Caco-2 (cell line): ENCODE measurements at regions not wholly inside any gene's neighbourhood (a gene's known extent, or its start where the extent isn't known, plus 50 kb on each side); places are given as distances from the start of the nearest gene placed in this dataset.

Source experiments
- BruUV-seq: library from RNA; stranded (reverse); fragments of 400-500 nt; replicated peaks from 2 replicates; lab custom pipeline; 2021; lab: Mats Ljungman, UMichigan
- CTCF ChIA-PET: fragments of 300-600 bp; sonication (Branson Sonifier 250); formaldehyde crosslinking; loops from one replicate; lab custom pipeline; 2022; ENCODE audit warnings: antibody characterized with exemption; lab: Charles Lee
- POLR2A ChIA-PET: fragments of 300-600 bp; sonication (Branson Sonifier 250); formaldehyde crosslinking; loops from one replicate; lab custom pipeline; 2022; ENCODE audit warnings: antibody characterized with exemption; lab: Charles Lee
- DNase-seq, 2 experiments: peaks; one replicate each; pipeline versions ENCODE4 v3.0.0 to v3.0.0-alpha.2; 2020 to 2022
- H3K27me3 ChIP-seq: replicated peaks from 2 replicates; pipeline ENCODE4 v1.6.0; 2011; ENCODE audit warnings: low read length; ENCODE audit not compliant: control insufficient read depth, insufficient read depth
- H3K36me3 ChIP-seq: 2 replicates; pipeline ENCODE4 v1.5.1; 2011; ENCODE audit warnings: low read length; ENCODE audit not compliant: control insufficient read depth, insufficient read depth
- H3K4me1 ChIP-seq: fragments of 250-450 bp; sonication (Bioruptor Pico); 2 replicates; pipeline ENCODE4 v1.5.1; 2020; ENCODE audit warnings: mild to moderate bottlenecking
- H3K4me3 ChIP-seq: 2 replicates; pipeline ENCODE4 v1.5.1; 2011; ENCODE audit warnings: low read depth, mild to moderate bottlenecking, control low read depth, low read length
- H3K9me3 ChIP-seq: fragments of 250-450 bp; sonication (Bioruptor Pico); 2 replicates; pipeline ENCODE4 v1.5.1; 2020; ENCODE audit warnings: mild to moderate bottlenecking, moderate library complexity
- H3K27ac Mint-ChIP-seq: one replicate; pipeline ENCODE4 v1.8.0; 2022; ENCODE audit warnings: mixed read lengths; ENCODE audit not compliant: unreplicated experiment
- H3K27me3 Mint-ChIP-seq: one replicate; pipeline ENCODE4 v1.8.0; 2022; ENCODE audit warnings: mixed read lengths; ENCODE audit not compliant: insufficient read depth, unreplicated experiment
- H3K36me3 Mint-ChIP-seq: one replicate; pipeline ENCODE4 v1.8.0; 2022; ENCODE audit warnings: mild to moderate bottlenecking, mixed read lengths; ENCODE audit not compliant: insufficient read depth, unreplicated experiment
- H3K4me1 Mint-ChIP-seq: one replicate; pipeline ENCODE4 v1.8.0; 2022; ENCODE audit warnings: low read depth, mixed read lengths; ENCODE audit not compliant: unreplicated experiment
- H3K4me3 Mint-ChIP-seq: one replicate; pipeline ENCODE4 v1.8.0; 2022; ENCODE audit warnings: mild to moderate bottlenecking, moderate library complexity, mixed read lengths; ENCODE audit not compliant: unreplicated experiment
- H3K9me3 Mint-ChIP-seq: one replicate; pipeline ENCODE4 v1.8.0; 2022; ENCODE audit warnings: mixed read lengths; ENCODE audit not compliant: unreplicated experiment
- CTCF ChIP-seq, 2 experiments: fragments of 200-600 bp in 1 of 2; IDR thresholded peaks; 1 replicate in 1 of 2; 2 replicates in 1 of 2; pipeline versions ENCODE4 v1.5.1 to v1.8.0; 2011 to 2022; ENCODE audit warnings: antibody characterized with exemption in 1 of 2, control low read depth in 1 of 2, inconsistent platforms in 1 of 2, low read depth in 1 of 2, low read length in 1 of 2, mild to moderate bottlenecking in 1 of 2, moderate library complexity in 1 of 2; ENCODE audit not compliant: insufficient read depth in 1 of 2, severe bottlenecking in 1 of 2, unreplicated experiment in 1 of 2
- intact Hi-C: fragments of 100-400 bp; cut with micrococcal nuclease; formaldehyde crosslinking; loops from one replicate; pipeline ENCODE4 v1.10.0; 2022; ENCODE audit not compliant: unreplicated experiment

GRCh38 chr1:189977184-189977583 lies 500.5 kb downstream of the BRINP3 start:
- Histone ChIP-seq H3K9me3 (no peaks in the 10 kb centered on the region), H3K4me1 (no peaks in the 10 kb centered on the region), H3K4me3 (no peak overlapping the region), H3K27me3 (no peaks in the 10 kb centered on the region), H3K36me3 (no peaks in the 10 kb centered on the region)
- no TSS peak for BruUV-seq
- Mint-ChIP-seq H3K9me3 (peaks cover 25% of the 10 kb centered on the region), H3K4me1 (no peaks in the 10 kb centered on the region), H3K36me3 (no peaks in the 10 kb centered on the region), H3K27me3 (no peaks in the 10 kb centered on the region), H3K4me3 (no peak overlapping the region), H3K27ac (no peak overlapping the region)
- DNase-seq, result no peak
- intact Hi-C loops, result no loop called here
- POLR2A ChIA-PET, result no interaction called here
- CTCF ChIA-PET, result no interaction called here
- TF ChIP-seq CTCF (IDR thresholded peaks at IDR 0.05; ENCODE audit: insufficient read depth in 1 of 2, low read depth in 1 of 2, low read length in 1 of 2, severe bottlenecking in 1 of 2, unreplicated experiment in 1 of 2), result no peak

GRCh38 chr1:189983166-189983890 lies 494.3 kb downstream of the BRINP3 start:
- BruUV-seq, result no TSS peak
- Histone ChIP-seq H3K9me3 (no peaks in the 10 kb centered on the region), H3K27me3 (no peaks in the 10 kb centered on the region), H3K36me3 (no peaks in the 10 kb centered on the region), H3K4me1 (0 out of 2 replicates have a peak, but pooled peaks cover 3% of the 10 kb centered on the region), H3K4me3 (no peak overlapping the region)
- H3K27ac Mint-ChIP-seq, result no peak overlapping the region
- peaks cover 17% of the 10 kb centered on the region for H3K9me3 Mint-ChIP-seq
- H3K4me3 Mint-ChIP-seq, result no peak overlapping the region
- ChIA-PET POLR2A (no interaction called here), CTCF (no interaction called here)
- no peaks in the 10 kb centered on the region for H3K27me3 Mint-ChIP-seq
- no peaks in the 10 kb centered on the region for H3K4me1 Mint-ChIP-seq
- intact Hi-C loops, result loop anchor here (5.0 kb wide), 1 partner anchor 89 kb away; no protein-coding TSS in a partner anchor
- H3K36me3 Mint-ChIP-seq, result no peaks in the 10 kb centered on the region
- no peak for DNase-seq
- TF ChIP-seq CTCF (IDR thresholded peaks at IDR 0.05; ENCODE audit: insufficient read depth in 1 of 2, low read depth in 1 of 2, low read length in 1 of 2, severe bottlenecking in 1 of 2, unreplicated experiment in 1 of 2), result no peak

GRCh38 chr1:189986516-189986915 lies 491.1 kb downstream of the BRINP3 start:
- CTCF ChIA-PET, result no interaction called here
- Histone ChIP-seq H3K4me3 (no peak overlapping the region), H3K36me3 (no peaks in the 10 kb centered on the region), H3K4me1 (0 out of 2 replicates have a peak, but pooled peaks cover 3% of the 10 kb centered on the region), H3K9me3 (no peaks in the 10 kb centered on the region), H3K27me3 (no peaks in the 10 kb centered on the region)
- Mint-ChIP-seq H3K4me1 (no peaks in the 10 kb centered on the region), H3K4me3 (no peak overlapping the region), H3K9me3 (no peaks in the 10 kb centered on the region), H3K27me3 (no peaks in the 10 kb centered on the region), H3K27ac (no peak overlapping the region), H3K36me3 (no peaks in the 10 kb centered on the region)
- no peak for TF ChIP-seq CTCF (IDR thresholded peaks at IDR 0.05; ENCODE audit: insufficient read depth in 1 of 2, low read depth in 1 of 2, low read length in 1 of 2, severe bottlenecking in 1 of 2, unreplicated experiment in 1 of 2)
- POLR2A ChIA-PET, result no interaction called here
- no TSS peak for BruUV-seq
- intact Hi-C loops, result no loop called here
- no peak for DNase-seq
